ENCODE measurements at regions not wholly inside any gene's neighbourhood (a gene's known extent, or its start where the extent isn't known, plus 50 kb on each side); places are given as distances from the start of the nearest gene placed in this dataset.
"Not testable (repeated sequence)": the region's sequence is repeated elsewhere in the genome, so short reads cannot be mapped to it uniquely, and the experiment has no call there.

DNA sequence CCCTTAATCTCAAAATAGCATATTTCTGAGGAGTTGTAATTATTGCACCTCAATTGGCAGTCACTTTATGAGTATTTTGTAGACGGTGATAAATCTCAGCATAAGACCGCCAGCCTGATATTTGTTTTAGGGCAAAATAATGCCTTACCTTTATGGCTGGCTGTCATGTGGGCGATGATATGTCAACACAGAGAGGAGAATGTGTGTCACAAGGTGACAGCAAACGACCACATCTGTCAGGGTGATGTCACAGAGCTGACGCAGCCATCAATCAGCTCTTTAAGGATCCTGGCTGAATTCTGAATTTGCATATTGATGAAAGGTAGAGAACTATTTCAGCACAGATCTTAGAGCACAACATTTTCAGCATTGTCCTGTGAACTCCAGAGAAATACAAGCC is 209.7 kb downstream of the CEP135 start:
- H3K27me3 ChIP-seq (ENCODE audit: control insufficient read depth, insufficient read depth, low read length): no peaks in the 10 kb centered on the region
- no peak overlapping the region for H3K9ac ChIP-seq (ENCODE audit: low read length)
- H3K9me3 ChIP-seq (ENCODE audit: control insufficient read depth, low read length): no peaks in the 10 kb centered on the region
- H3K36me3 ChIP-seq (ENCODE audit: control insufficient read depth, insufficient read depth, low read length): no peaks in the 10 kb centered on the region
- no peak overlapping the region for H3K4me3 ChIP-seq (ENCODE audit: low read length)
- H3K4me1 ChIP-seq (ENCODE audit: control insufficient read depth, insufficient read depth, low read length): no peaks in the 10 kb centered on the region

DNA sequence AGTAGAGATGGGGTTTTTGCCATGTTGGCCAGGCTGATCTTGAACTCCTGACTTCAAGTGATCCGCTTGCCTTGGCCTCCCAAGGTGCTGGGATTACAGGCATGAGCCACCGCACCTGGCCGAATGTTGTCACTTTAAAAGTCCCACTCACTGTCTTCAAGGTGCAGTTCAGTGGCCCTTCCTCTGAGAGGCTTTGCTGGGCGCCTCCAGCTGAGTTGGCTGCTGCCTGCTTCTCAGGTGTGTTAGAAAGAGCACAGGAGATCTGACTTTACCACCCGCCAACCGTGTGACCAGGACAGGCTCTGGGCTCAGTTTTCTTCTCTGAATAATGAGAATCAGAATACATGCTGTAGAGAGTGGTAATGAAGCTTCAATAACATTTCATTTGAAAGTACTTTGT is 207.4 kb downstream of the CEP135 start:
- no peaks in the 10 kb centered on the region for H3K36me3 ChIP-seq (ENCODE audit: control insufficient read depth, insufficient read depth, low read length)
- H3K9me3 ChIP-seq (ENCODE audit: control insufficient read depth, low read length): no peaks in the 10 kb centered on the region
- H3K4me1 ChIP-seq (ENCODE audit: control insufficient read depth, insufficient read depth, low read length): no peaks in the 10 kb centered on the region
- H3K27me3 ChIP-seq (ENCODE audit: control insufficient read depth, insufficient read depth, low read length): no peaks in the 10 kb centered on the region
- no peak overlapping the region for H3K9ac ChIP-seq (ENCODE audit: low read length)
- no peak overlapping the region for H3K4me3 ChIP-seq (ENCODE audit: low read length)

DNA sequence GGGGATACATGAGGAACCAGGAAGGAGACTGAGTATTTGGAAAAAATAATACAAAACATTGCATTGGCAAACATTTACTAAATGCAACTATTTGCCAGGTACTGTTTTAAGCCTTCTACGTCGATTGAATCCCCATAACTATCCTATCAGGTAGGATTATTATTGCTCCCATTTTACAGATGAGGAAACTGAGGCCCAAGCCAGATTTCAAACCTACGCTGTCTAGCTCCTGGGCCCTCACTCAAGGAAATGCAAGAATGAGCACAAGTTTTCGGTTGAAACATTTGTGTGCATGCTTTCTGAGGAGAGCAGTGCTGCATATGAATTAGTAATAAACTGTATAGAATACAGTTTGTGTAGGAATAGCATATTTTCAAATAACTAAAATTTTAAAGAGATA is 206.7 kb downstream of the CEP135 start:
- Histone ChIP-seq H3K4me3 (ENCODE audit: low read length) (no peak overlapping the region), H3K36me3 (ENCODE audit: control insufficient read depth, insufficient read depth, low read length) (no peaks in the 10 kb centered on the region), H3K9me3 (ENCODE audit: control insufficient read depth, low read length) (no peaks in the 10 kb centered on the region), H3K9ac (ENCODE audit: low read length) (no peak overlapping the region), H3K4me1 (ENCODE audit: control insufficient read depth, insufficient read depth, low read length) (no peaks in the 10 kb centered on the region), H3K27me3 (ENCODE audit: control insufficient read depth, insufficient read depth, low read length) (no peaks in the 10 kb centered on the region)

DNA sequence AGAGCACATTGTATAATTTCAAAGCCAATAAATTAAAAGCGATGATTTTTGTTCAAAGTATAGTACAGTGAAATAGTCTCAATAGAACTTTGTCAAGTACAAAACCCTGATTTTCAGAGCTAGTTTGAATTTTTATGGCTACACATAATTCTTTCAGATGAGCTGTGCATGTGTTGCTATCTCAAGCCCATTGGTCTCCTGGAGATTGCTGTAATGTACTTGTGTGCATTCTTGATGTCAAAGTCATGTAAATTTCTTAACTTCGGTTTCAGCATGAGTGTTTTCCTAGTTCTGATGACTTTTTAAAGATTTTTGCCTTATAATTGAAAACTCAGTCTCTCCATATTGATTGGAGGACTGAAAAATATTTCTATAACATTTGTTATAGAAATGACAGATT is 200.8 kb downstream of the CEP135 start:
- H3K4me3 ChIP-seq (ENCODE audit: low read length): no peak overlapping the region
- no peak overlapping the region for H3K9ac ChIP-seq (ENCODE audit: low read length)
- H3K4me1 ChIP-seq (ENCODE audit: control insufficient read depth, insufficient read depth, low read length): no peaks in the 10 kb centered on the region
- H3K9me3 ChIP-seq (ENCODE audit: control insufficient read depth, low read length): no peaks in the 10 kb centered on the region
- no peaks in the 10 kb centered on the region for H3K36me3 ChIP-seq (ENCODE audit: control insufficient read depth, insufficient read depth, low read length)
- no peaks in the 10 kb centered on the region for H3K27me3 ChIP-seq (ENCODE audit: control insufficient read depth, insufficient read depth, low read length)

DNA sequence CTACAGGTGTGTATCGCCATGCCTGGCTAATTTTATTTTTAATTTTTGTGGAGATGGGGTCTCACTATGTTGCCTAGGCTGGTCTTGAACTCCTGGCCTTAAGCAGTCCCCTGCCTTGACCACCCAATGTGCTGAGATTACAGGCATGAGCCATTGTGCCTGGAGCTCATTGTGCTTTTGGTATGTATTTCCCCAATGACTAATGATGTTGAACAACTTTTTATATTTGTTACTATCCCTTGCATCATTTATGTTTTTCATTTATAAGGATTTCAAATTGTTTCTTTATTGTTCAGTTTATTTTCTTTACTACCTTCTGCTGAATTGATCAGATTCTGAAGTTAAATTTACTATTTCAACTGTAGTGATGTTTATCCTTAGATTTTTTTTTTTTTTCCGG is 199.7 kb downstream of the CEP135 start:
- Histone ChIP-seq H3K4me1 (ENCODE audit: control insufficient read depth, insufficient read depth, low read length) (no peaks in the 10 kb centered on the region), H3K9ac (ENCODE audit: low read length) (no peak overlapping the region), H3K9me3 (ENCODE audit: control insufficient read depth, low read length) (no peaks in the 10 kb centered on the region), H3K27me3 (ENCODE audit: control insufficient read depth, insufficient read depth, low read length) (no peaks in the 10 kb centered on the region), H3K4me3 (ENCODE audit: low read length) (no peak overlapping the region), H3K36me3 (ENCODE audit: control insufficient read depth, insufficient read depth, low read length) (no peaks in the 10 kb centered on the region)

DNA sequence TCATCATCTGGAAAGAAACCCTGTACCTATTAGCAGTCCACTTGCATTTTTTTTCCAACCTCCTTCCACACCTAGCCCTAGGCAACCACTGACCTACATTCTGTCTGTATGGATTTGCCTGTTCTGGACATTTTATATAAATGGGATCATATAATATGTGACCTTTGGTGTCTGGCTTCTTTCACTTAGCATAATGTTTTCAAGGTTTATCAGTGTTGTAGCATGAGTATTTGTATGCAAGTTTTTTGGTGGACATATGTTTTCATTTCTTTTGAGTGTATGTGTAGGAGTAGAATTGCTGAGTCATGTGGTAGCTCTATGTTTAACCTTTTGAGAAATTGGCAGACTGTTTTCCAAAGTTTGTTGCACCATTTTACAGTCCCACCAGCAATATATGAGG is 198.6 kb downstream of the CEP135 start:
- Histone ChIP-seq H3K4me3 (ENCODE audit: low read length) (no peak overlapping the region), H3K27me3 (ENCODE audit: control insufficient read depth, insufficient read depth, low read length) (no peaks in the 10 kb centered on the region), H3K4me1 (ENCODE audit: control insufficient read depth, insufficient read depth, low read length) (no peaks in the 10 kb centered on the region), H3K36me3 (ENCODE audit: control insufficient read depth, insufficient read depth, low read length) (no peaks in the 10 kb centered on the region), H3K9me3 (ENCODE audit: control insufficient read depth, low read length) (no peaks in the 10 kb centered on the region), H3K9ac (ENCODE audit: low read length) (no peak overlapping the region)

DNA sequence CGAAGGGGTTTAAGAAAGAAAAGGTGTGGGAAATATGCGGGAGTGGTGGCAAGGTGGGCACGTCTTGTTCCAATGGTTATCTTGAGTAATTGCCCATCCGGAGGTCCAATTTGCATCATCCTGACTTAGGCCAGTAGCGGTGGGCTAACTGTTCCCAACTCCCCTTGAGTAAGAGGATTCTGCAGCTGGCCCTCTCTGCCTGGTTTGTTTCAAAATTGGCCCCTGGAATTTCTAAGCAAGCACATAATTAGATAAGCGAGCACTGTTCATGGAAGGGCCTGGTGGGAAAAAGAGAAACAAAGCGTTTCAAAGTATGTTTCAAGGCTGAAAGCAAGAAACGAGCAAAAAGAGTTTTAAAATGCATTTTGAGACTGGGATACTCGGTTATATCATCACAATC is 198.2 kb downstream of the CEP135 start:
- no peak overlapping the region for H3K9ac ChIP-seq (ENCODE audit: low read length)
- H3K4me3 ChIP-seq (ENCODE audit: low read length): no peak overlapping the region
- H3K27me3 ChIP-seq (ENCODE audit: control insufficient read depth, insufficient read depth, low read length): no peaks in the 10 kb centered on the region
- no peaks in the 10 kb centered on the region for H3K36me3 ChIP-seq (ENCODE audit: control insufficient read depth, insufficient read depth, low read length)
- H3K4me1 ChIP-seq (ENCODE audit: control insufficient read depth, insufficient read depth, low read length): no peaks in the 10 kb centered on the region
- H3K9me3 ChIP-seq (ENCODE audit: control insufficient read depth, low read length): no peaks in the 10 kb centered on the region

DNA sequence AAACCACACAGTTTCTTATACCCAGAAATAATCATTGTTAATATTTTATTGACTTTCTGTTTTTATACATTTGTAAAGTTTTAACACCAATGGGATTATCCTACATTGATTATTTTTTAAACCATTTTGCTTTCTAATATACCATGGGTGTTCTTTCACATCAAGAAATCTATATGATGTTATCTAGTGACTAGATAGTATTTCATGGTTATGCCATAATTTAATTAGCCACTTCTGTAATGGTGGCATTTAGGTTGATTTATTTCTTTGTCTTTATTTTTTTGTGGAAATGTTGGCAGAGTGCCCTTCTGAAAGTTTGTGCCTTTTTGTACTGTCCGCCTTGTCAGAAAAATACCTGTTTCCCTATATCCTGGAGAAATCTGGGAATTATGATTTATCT is 193.3 kb downstream of the CEP135 start:
- no peaks in the 10 kb centered on the region for H3K4me1 ChIP-seq (ENCODE audit: control insufficient read depth, insufficient read depth, low read length)
- no peaks in the 10 kb centered on the region for H3K9me3 ChIP-seq (ENCODE audit: control insufficient read depth, low read length)
- H3K9ac ChIP-seq (ENCODE audit: low read length): no peak overlapping the region
- no peaks in the 10 kb centered on the region for H3K36me3 ChIP-seq (ENCODE audit: control insufficient read depth, insufficient read depth, low read length)
- no peak overlapping the region for H3K4me3 ChIP-seq (ENCODE audit: low read length)
- no peaks in the 10 kb centered on the region for H3K27me3 ChIP-seq (ENCODE audit: control insufficient read depth, insufficient read depth, low read length)

DNA sequence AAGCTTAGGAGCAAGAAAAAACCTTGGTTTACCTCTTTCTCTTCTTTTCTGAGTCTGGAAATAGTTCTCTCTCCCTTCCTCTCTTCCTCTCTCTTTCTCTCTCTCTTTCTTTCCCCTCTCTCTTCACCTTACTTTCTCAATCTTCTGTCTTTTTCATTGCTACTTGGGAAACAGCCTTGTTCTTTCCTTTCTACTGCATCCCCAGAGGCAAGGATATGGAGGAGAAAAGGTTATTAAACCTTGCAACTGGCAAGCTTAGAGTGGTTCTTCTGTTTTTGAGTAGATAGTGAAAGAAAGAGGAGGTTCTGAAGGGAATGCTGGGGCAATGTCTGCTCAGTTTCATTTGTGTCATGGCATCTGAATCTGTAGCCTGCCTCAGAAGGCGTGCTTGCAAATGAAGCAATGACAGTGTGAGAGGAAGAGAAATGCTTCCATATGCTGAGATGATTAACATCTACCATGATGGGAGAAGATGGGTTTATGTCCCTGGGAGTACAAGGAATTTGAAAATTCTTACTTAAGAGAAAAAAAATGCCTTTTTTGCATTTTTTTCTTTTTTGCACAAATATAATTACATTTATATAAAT is 190.6 kb downstream of the CEP135 start:
- no peaks in the 10 kb centered on the region for H3K9me3 ChIP-seq (ENCODE audit: control insufficient read depth, low read length)
- H3K4me3 ChIP-seq (ENCODE audit: low read length): no peak overlapping the region
- H3K9ac ChIP-seq (ENCODE audit: low read length): no peak overlapping the region
- H3K36me3 ChIP-seq (ENCODE audit: control insufficient read depth, insufficient read depth, low read length): no peaks in the 10 kb centered on the region
- H3K27me3 ChIP-seq (ENCODE audit: control insufficient read depth, insufficient read depth, low read length): no peaks in the 10 kb centered on the region
- H3K4me1 ChIP-seq (ENCODE audit: control insufficient read depth, insufficient read depth, low read length): no peaks in the 10 kb centered on the region

DNA sequence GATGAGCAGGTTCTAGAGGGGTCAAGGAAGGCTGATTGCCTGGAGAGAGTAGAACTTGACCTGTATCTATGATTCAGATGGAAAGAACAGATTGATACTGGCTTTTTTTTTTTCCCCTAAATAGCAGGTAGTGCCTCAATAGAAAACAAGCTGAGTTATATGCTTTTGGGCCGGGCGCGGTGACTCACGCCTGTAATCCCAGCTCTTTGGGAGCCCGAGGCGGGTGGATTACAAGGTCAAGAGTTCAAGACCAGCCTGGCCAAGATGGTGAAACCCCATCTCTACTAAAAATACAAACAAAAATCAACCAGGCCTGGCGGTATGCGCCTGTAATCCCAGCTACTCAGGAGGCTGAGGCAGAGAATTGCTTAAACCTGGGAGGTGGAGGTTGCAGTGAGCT is 186.1 kb downstream of the CEP135 start:
- H3K9ac ChIP-seq (ENCODE audit: low read length); H3K9me3 ChIP-seq (ENCODE audit: control insufficient read depth, low read length); H3K4me3 ChIP-seq (ENCODE audit: low read length); H3K4me1 ChIP-seq (ENCODE audit: control insufficient read depth, insufficient read depth, low read length); H3K27me3 ChIP-seq (ENCODE audit: control insufficient read depth, insufficient read depth, low read length); H3K36me3 ChIP-seq (ENCODE audit: control insufficient read depth, insufficient read depth, low read length): not testable (repeated sequence)

DNA sequence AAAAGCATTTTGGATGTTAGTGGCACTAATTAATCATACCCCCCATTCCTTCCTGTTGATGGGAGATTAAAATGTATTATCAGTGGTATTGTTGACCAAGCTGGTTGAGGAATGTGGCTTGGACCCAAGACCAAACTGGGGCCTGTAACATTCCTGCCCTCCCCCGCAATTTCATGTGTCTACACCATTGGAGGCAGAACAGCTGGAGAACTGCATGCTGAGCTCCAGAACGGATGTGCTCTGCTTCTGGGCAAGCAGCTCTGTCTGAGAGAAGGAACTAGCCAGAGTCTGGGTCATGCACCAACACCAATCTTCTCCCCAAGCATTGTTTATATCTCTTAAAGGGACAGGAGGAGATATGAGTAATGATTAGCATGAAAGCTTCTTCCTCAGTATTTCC is 185.5 kb downstream of the CEP135 start:
- Histone ChIP-seq H3K9me3 (ENCODE audit: control insufficient read depth, low read length) (no peaks in the 10 kb centered on the region), H3K36me3 (ENCODE audit: control insufficient read depth, insufficient read depth, low read length) (no peaks in the 10 kb centered on the region), H3K9ac (ENCODE audit: low read length) (no peak overlapping the region), H3K27me3 (ENCODE audit: control insufficient read depth, insufficient read depth, low read length) (no peaks in the 10 kb centered on the region), H3K4me1 (ENCODE audit: control insufficient read depth, insufficient read depth, low read length) (no peaks in the 10 kb centered on the region), H3K4me3 (ENCODE audit: low read length) (no peak overlapping the region)

DNA sequence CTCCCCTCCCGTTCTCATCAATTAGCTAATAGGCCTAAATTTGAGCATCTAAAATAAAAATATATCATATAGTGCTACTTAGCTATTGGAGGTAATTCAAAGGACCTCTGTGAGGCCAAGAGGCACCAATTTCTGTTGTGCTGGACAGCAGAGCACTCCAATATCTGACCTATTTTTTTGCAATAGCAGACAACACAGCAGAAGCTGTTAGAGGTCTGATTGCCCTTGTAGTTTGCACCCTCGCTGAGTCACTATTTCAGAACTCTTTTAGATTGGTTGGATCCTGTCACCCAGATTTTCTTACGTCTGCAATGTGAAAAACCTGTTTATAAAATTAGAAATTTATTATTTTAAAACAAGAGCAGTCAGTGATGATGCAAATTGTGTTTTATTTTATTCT is 184.1 kb downstream of the CEP135 start:
- Histone ChIP-seq H3K4me1 (ENCODE audit: control insufficient read depth, insufficient read depth, low read length) (no peaks in the 10 kb centered on the region), H3K36me3 (ENCODE audit: control insufficient read depth, insufficient read depth, low read length) (no peaks in the 10 kb centered on the region), H3K4me3 (ENCODE audit: low read length) (no peak overlapping the region), H3K9me3 (ENCODE audit: control insufficient read depth, low read length) (no peaks in the 10 kb centered on the region), H3K27me3 (ENCODE audit: control insufficient read depth, insufficient read depth, low read length) (no peaks in the 10 kb centered on the region), H3K9ac (ENCODE audit: low read length) (no peak overlapping the region)

DNA sequence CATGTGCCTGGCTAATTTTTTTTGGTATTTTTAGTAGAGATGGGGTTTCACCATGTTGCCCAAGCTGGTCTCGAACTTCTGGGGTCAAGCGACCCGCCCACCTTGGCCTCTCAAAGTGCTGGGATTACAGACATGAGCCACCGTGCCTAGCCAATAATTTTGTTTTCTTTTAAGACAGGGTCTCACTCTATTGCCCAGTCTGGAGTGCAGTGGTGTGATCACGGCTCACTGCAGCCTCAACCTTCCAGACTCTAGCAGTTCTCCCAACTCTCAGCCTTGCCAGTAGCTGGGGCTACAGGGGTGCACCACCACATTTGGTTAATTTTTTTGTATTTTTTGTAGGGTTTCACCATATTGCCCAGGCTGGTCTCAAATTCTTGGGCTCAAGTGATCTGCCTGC is 183.4 kb downstream of the CEP135 start:
- H3K9me3 ChIP-seq (ENCODE audit: control insufficient read depth, low read length); H3K9ac ChIP-seq (ENCODE audit: low read length); H3K27me3 ChIP-seq (ENCODE audit: control insufficient read depth, insufficient read depth, low read length); H3K4me3 ChIP-seq (ENCODE audit: low read length); H3K36me3 ChIP-seq (ENCODE audit: control insufficient read depth, insufficient read depth, low read length); H3K4me1 ChIP-seq (ENCODE audit: control insufficient read depth, insufficient read depth, low read length): not testable (repeated sequence)

Measured in mucosa of stomach (tissue), 1 donor.